ENCODE measurements at regions not wholly inside any gene's neighbourhood (a gene's known extent, or its start where the extent isn't known, plus 50 kb on each side); places are given as distances from the start of the nearest gene placed in this dataset.

DNA sequence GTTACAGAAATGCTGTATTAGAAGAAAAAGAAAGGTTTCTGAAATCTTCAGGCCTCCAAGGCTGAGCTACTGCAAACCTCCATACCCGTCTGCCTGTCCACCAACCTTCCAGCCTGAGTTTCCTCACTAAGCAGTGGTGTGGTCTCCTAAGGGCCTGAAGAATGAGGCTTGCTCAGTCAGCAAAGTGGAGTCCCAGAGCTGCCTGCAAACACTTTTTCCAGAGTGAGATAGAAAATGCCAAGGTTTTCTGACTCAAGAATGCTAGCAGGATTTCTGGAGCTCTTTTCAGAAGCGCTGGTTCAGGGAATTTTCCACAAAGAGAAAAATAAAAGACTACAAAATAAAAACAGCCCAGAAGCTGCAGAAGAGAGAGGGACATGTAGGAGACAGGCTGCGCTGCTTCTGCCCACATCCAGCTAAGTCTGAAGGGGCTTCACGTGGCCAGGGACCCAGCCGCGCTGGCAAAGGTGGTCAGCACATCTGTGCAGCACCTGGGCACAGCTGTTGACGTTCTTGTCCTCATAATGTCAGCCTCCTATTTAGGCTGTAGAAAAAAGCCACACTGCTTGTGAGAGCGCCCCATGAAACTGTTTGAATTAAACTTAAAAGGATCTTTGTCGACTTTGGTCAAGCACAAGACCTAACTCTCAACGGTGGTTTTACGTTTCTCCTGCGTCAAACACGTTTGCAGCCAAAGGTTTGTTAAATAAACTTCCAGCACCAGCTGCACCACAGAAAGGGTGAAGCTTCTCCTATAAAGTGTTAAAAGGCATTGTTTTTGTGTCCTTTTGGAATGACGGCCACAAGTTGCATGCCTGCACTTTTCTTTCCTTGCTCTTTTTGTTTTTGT lies 209.0 kb downstream of the THBS2 start:
- FAIRE-seq: no peak

DNA sequence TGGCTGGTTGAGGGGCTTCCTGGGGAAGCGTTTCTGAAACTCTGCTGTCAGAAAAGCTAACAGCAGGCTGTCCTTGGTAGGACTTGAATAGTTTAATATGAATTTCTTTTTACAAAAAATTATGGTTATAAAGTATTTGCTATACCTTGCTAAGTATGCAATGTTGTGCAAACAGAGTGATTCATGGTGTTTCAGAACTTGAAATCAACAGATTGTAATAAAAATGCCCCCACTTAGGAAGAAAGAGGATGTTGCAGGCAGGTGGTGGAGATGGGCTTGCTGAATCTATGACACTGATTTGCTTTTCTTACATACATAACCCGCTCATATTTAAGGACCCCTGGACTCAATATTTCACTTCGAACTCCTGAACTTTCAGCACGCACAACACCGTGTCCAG lies 211.6 kb downstream of the THBS2 start:
- no peak for FAIRE-seq

DNA sequence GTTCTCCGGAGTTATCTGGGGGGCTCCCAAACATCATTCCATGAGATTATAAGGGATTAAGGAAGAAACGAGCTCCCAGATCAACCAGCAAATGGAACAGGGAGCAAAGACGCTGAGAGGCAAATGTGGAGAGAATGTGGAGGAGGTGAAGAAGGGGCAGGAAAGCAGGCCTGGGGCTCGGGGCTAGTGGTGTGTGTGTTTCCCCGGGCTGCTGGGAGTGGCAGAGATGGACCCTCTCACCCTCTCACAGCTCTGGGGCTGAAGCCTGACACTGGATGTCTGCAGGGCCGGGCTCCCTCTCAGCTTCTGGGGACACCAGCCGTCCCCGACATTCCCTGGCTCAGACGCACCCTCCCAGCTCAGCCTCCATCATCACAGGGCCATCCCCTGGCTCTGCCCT lies 212.6 kb downstream of the THBS2 start:
- FAIRE-seq: no peak

DNA sequence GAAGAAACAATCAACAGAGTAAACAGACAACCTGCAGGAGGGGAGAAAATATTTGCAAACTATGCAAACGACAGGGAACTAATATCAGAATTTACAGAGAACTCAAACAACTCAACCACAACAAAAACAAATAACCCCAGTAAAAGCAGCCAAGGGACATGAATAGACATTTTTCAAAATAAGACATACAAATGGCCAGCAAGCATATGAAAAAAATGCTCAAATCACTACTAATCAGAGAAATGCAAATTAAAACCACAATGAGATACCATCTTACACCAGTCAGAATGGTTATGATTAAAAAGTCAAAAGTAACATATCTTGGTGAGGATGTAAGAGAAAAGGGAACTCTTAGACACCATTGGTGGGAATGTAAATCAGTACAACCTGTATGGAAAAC lies 215.0 kb downstream of the THBS2 start:
- no peak for FAIRE-seq

DNA sequence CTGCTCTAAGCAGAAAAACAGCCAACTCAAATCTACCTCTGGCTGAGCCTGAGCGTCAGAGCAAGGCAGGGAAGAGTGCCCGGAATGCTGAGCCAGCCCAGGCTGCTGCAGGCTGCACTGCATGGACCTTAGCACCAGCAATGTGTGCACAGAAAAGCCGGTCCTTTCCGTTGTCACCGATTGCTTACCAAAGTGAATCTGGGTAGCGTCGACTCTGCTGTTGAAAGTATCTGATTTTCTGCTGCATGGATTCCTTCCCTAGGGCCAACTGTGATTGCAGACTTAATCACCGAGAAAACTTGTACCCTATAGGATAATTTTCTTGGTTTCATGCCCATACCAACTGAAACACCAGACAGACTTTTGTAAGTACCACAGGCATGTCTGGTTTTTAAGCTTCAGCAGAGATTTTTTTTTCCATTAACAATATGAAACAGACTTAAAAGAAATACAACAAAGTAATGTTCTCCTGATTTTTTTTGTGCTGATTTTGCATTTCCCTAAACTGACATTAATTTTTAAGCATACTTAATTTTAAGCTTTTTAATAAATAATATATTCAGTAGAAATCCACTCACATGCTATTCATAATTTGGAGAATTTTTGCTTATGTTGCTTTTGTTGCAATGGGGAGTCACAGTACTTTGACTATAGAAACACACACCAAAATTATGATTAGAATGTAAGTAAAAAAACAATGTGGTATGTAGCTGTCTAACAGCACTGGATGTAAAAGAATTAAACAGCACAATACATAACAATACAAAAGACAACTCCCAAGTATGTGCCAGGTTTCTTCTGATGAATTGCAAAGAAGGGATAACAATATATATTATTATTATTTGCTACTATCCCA lies 218.0 kb downstream of the THBS2 start:
- FAIRE-seq: no peak

DNA sequence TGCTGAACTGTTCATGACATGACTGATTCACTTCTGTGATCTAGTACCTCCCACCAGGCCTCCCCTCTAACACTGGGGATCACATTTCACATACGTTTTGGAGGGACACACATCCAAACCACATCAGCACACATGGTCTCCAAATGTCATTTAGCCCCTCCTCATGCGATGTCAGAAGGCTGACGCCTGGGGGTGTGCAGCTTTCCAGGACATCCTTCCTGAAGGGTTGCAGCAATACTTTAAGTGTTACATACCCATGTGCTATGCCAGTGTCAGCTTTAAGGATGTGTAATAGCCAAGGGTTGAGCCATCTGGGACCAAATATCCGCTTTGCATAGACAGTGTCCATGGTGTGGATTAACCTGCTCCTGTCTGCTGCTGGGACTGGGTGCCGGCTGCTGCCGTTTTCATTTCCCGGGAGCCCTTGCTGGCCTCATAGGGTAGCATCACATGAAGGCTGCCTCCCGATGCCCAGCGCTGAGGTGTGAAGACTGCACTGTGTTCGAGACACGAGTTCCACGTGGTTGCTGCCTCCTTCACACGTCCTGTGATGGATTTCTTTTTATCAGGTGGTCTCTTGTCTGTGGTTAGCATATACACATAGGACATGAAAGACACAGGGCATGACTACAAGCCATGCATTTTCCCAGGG lies 219.0 kb downstream of the THBS2 start:
- FAIRE-seq: no peak

DNA sequence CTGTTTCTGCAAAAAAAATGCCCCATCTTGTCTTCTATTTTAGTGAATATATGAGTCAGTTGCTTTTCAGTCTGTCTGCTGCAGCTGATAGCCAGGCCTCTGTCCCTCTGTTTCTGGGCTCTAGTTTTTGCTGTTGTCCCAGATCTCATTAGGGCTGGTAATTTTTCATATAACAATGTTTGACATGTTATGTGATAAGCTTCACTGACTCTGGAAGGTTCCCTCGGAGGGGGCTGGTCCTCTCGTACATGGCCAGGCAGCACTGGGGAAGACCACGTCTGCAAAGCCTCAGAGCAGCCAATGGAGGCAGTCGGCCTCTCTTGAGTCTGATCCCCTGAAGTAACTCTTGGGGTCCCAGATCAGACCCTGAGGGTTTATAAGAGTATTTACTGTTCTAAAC lies 223.8 kb downstream of the THBS2 start:
- FAIRE-seq: no peak

DNA sequence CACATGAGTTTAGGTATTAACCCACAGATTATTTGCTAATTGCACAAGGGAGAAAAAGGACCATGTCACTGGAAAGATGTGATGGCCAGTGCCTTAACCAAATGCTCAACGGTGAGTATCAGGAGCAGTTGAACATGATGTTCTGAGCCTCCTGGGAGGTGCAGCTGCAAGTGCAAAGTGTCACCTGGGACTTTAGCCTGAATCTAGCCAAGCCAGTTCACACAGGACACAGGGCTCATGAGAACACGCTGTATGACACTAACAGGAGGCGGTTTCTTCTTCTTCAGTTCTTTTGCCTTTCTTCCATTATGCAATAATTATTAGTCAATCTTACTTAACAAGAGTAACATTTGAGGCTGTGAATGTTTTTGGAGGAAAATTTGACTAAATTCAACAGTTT lies 225.3 kb downstream of the THBS2 start:
- no peak for FAIRE-seq

DNA sequence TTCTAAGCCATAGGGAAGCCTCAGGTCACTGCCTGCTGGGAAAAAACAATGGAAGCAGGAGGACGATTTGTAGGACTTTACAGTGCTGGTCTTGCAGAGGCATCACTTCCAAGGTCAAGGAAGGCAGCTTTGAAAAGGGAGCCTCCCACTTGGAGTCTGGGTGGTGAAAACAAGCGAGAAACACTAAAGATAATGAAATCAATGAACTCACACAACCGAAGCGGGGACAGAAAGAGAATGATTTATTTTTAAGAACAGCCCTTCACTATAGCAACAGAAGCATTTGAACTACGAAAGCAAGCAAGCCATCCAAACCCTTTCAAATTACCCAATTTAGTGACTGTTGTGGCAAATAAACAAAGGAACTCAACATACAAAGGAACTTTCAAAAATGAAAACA lies 227.5 kb downstream of the THBS2 start:
- no peak for FAIRE-seq

DNA sequence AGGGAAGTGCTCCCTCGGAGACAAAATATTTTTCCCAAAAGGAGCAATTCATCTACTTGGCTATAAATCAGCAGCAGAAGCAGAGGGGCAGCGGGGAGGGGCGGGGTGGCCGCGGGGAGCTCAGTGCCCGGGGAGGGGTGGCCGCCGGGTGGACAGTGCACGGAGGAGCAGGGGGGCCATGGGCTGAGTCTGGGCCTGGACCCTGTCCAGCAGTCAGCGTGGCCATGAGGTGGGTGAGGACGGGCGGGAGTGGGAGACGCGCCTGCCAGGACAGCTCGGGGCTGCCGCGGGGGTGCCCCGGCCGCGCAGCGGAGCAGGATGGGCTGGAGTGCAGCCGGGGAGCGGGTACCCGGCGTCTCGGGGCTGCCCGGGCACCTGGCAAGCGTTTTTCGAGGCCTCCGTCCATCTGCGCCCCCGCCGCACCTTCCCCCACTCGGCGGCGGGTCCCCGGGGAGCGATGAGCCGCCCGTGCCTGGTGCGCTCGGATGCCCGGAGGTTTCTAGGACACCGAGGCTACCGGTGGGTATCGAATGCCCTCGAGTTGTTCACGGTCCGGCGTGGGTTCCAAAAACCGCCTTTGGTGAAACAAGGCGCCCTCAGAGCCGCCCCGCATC lies 229.5 kb downstream of the THBS2 start:
- FAIRE-seq: no peak

DNA sequence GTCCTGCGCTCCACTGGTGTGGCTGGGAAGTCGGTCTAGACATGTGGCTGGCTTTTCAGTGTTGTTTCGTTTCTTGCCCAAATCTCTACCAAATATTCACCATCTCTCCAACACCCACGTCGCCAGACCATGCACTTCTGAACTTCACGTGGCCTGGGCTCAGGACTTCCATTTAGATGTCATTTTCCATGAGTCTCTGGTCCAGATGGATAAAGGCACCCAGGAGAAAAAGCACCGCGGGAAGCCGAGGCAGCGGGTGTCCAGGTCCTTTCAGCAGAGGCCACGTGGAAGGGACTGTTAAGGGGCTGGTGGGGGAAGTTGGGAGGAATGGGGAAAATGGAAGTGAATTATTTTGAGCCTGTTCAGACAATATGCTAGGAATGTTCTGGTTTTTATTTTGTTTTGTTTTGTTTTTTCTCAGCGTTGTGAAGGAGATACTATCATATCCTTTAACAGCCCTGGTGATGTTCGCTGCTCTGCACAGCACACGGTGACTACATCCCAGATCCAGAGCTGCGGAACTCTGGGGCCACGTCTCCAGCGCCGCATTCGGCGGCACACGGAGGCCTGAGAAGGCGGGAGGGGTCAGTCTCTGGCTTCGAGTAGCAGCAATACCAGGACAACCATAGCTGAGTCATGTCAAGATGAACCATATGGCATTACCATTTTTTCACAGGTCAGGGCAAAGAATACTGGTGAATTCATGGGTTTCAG lies 230.3 kb downstream of the THBS2 start:
- FAIRE-seq: no peak

DNA sequence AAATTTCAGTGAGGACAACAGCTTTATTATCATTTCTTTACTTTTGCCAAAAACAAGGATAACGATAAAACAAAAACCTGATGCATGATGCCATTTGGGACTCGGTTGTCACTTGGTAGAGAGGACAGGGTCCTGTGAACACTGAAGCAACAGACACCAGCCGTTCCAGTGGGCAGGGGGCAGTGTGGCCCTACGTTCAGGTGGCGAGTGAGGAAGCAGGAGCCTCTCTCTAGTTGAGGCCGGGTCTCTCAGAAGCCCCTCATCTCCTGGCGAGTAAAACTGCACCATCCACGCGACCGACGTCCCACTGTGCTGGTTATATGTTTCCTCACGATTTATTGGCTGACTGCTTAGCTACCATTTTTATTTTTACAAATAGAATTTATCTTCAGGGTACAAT lies 231.6 kb downstream of the THBS2 start:
- FAIRE-seq: no peak

DNA sequence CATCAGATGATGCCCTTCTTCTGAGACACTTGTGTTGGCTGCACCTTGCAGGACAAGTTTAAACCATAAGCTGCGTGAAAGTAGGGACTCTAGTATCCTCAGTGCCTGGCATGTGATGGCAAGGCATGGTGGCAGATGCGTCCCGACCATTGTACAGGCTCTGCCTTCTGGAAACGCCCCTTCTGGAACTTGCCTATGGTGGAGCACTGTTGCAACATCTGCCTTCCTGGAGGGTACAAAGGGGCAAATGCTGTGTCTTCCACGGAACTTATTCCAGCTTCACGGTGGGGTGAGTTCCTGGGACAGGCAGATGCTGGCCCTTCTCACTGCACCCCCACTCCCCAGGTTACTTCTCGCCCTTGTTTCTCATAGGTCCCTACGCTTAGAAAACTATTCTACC lies 232.8 kb downstream of the THBS2 start:
- FAIRE-seq: no peak

DNA sequence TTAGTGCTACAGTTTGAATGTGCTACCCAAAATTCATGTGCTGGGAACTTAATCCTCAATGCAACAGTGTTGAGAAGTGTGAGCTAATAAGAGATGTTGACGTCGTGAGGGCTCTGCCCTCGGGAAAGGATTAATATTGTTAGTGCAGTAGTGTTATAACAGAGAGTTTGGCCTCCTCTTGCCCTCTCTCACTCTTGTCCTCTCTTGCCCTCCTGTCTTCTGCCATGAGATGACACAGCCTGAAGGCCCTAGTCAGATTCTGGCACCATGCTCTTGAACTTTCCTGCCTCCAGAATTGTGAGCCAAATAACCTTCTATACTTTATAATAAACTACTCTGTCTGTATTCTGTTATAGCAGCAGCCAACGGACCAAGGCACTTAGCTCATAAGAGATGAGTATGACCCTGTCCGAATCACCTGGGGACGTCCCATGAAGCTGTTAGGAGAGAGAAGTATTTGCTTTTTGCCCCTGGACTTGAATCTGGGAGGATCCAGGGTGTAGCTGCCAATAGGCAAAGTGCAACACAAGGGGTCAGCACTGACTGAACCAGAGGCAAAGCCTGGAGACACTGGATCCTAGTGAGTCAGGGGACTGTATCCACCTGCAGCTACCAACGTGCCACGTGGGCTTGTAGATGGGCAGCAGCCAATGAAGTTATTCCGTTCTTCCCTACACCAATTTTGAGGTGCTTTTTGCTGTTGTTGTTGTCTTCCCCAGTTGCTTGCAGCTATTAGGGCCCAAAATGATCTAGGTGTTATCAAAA lies 233.7 kb downstream of the THBS2 start:
- no peak for FAIRE-seq

DNA sequence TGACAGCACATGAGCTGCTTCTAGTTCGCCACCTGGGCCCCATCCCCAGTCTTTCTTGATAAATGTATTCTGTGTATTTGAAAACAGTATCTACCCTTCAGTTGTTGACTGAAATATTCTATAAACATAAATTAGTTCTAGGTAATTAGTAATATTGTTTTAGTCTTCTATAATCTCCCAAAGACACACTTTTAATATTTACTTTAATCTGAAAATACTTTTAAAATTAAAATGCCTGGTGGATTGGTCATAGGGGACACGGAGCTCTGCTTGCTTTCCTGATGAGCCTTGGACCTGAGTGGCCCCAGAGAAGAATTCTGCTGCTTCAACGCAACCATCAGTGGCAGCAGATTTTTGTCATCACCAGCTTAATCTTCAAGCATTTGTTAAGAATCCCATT lies 234.5 kb downstream of the THBS2 start:
- FAIRE-seq: no peak

DNA sequence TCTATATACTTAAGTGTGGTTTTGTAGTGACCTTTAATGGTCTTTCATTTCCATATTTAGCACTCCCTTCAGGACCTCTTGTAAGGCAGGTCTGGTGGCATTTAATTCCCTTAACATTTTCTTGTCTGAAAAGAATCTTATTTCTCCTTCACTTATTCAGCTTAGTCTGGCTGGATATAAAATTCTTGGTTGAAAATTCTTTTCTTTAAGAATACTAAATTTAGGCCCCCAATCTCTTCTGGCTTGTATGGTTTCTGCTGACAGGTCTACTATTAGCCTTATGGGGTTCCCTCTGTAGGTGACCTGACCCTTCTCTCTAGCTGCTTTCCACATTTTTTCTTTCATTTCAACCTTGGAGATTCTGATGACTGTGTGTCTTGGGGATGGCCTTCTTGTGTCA lies 236.9 kb downstream of the THBS2 start:
- no peak for FAIRE-seq

DNA sequence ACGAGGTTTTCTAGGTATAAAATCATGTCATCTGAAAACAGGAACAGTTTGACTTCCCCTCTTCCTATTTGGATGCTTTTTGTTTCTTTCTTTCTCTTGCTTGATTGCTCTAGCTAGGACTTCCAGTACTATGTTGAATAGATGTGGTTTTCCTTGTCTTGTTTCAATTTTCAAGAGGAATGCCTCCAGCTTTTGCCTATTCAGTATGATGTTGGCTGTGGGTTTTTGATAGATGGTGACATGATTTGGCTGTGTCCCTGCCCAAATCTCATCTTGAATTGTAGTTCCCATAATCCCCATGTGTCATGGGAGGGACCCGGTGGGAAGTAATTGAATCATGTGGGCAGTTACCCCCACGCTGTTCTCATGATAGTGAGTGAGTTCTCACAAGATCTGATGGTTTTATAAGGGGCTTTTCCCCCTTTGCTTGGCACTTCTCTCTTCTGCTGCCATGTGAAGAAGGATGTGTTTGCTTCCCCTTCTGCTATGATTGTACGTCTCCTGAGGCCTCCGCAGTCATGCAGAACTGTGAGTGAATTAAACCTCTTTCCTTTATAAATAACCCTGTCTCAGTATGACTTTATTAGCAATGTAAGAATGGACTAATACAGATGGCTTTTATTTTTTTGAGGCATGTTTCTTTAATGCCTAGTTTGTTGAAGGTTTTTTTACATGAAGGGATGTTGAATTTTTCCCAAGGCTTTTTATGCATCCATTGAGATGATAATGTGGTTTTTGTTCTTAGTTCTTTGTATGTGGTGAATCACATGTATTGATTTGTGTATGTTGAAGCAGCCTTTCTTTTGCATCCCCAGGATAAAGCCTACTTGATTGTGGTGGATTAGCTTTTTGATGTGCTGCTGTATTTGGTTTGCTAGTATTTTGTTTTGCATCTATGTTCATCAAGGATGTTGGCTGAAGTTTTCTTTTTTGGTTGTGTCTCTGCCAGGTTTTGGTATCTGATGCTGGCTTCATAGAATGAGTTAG lies 239.1 kb downstream of the THBS2 start:
- no peak for FAIRE-seq

DNA sequence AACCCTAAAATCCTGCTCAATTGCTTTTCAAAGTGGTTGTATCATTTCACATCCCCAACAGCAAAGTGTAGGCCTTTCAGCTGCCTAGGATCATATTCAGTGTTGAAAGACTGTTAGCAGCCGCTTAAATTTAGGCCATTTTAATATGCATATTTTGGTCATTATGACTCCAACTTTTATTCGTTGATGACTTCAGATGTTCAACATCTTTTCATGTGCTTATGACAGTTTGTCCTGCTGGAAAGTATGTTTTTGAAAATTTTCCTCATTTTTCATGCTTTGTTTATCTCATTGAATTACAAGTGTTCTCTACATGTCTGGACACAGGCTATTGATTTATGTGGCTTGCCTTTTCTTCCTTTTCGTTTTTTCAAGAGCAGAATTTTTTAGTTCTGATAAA lies 244.0 kb downstream of the THBS2 start:
- FAIRE-seq: no peak

DNA sequence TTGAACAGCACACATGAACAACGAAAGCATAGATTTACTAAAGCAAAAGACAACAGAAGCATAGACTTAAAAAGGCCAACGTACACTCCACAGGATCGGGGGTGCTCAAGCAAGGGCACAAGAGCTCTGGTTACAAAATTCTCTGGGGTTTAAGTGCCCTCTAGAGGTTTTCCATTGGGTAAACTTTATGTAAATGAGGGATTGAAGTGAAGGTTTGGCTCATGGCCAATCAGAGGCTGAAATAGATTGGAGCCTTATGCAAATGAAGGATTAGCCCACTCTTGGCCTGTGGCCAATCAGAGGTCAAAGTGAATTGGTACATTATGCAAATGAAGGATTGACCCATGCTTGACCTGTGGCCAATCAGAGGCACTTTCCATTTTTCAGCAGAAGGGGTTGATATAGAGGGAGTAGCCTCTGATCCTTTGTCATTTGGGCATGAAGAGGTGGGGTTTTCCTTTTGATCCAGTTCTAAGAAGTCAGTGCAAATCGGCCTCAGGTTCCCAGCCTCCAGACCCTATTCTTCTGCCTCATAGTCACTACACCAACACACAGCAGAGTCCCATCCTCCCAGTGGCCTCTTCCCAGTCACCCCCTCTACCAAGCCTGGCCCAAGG lies 244.9 kb downstream of the THBS2 start:
- FAIRE-seq: no peak

DNA sequence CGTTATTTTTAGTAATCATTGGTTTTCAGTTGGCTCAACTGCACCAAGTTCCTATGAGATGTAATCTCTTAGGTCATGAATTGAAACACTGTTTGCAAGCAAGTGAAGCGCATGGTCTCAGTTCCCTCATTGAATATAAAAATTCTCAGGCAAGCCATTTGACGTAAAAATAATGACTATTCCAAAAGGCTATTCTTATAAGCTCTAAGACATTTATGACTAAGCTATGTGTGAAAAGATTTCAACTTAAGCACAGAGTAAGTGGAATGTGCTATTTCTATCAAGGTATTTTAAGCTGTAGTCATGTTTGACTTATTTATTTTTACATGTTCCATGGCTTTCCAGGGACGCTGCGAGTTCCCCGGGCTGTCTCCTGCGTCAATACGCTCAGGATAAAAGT lies 248.5 kb downstream of the THBS2 start:
- FAIRE-seq: no peak

All from colon (tissue), 2 donors.